Renal pelvis (tissue), 1 donor: ENCODE measurements at regions not wholly inside any gene's neighbourhood (a gene's known extent, or its start where the extent isn't known, plus 50 kb on each side); places are given as distances from the start of the nearest gene placed in this dataset.
A peak's percentile ranks its signal among the peaks of the same experiment; 100 is the strongest.
"Not testable (repeated sequence)": the region's sequence is repeated elsewhere in the genome, so short reads cannot be mapped to it uniquely, and the experiment has no call there.

Experiments used
- DNase-seq: peaks from one replicate; pipeline ENCODE4 v3.0.0-alpha.2; 2013

DNA sequence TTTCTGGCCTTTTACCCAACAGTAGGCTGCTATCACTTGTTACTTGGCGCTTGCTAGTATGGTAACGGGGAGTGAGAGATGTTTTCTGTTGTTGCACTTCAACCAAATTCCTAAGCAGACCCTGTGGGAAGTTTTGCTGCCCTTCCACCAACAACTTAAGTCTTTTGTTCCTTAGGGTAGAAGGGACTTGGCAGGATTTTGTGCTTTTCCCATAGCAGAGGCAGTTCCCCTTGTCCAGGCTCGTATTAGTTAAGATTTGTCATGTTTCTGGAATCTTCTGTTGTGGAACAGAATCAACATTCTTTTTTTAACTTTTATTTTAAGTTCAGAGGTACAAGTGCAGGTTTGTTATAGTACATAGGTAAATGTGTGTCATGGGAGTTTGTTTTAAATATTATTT is 73.2 kb upstream of the SGIP1 start:
- no peak for DNase-seq

DNA sequence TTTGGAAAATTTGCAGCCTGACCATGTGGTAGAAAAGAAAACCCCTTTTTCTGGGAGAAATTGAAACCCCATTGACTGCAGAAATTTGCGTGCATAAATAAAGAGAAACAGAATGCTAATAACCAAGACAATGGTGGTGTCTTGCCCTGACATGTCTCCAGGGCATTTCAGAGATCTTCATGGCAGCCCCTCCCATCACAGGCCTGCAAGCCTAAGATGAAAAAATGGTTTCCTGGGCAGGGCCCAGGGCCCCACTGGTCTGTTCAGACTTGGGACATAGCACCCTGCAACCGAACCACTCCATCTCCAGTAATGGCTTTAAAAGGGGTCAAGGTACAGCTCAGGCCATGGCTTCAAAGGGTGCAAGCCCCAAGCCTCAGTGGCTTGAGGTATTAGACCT is 71.6 kb upstream of the SGIP1 start:
- no peak for DNase-seq

DNA sequence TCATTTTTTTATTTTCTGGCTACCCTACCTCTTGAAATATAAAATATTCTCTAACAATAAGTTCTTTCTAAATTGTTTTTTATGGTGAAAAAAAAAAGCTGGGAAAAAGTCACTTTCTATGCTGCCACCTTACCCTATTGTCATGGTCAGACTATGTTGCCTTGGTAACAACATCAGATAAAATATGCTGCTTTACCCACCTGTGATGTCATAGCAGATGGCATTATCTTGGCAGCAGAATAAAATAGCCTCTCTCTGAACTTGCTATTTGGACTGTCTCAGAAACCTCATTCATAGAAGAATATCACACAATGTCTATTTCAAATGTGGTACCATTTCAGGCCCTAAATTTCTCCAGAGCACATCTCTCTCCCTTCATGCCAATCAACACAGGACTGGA is 69.6 kb upstream of the SGIP1 start:
- no peak for DNase-seq

DNA sequence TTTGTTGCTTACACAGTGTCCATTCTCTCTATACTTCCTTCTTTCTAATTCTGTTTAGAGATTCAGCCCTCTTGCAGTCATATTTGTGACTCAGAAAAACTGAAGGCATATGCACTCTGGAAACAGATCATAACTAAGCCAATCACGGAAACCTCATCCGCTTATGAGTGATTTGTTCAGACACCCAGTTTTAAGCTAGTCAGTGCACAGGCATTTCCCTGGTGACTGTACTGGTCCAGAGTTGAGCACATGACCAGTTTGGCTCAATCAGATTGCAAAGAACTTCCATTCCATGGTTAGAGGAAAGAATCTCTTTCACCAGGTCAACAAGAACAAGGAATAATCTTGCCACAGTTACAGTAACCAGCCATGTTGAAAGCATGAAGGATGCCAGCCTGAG is 69.2 kb upstream of the SGIP1 start:
- DNase-seq = no peak

DNA sequence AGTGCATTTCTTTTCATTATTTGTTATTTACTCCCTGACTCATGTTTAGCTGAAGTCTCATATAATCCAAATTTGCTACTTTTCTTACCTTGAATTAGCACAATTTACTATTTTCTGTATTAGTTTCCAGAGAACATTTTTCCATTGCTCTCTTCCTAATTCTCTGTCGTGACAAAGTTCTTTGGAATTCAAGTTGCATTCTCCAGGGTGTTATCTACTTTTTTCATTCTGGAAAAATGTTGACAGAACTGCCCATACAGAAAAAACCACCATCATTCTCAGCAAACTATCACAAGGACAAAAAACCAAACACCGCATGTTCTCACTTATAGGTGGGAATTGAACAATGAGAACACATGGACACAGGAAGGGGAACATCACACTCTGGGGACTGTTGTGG is 67.3 kb upstream of the SGIP1 start:
- DNase-seq = not testable (repeated sequence)

DNA sequence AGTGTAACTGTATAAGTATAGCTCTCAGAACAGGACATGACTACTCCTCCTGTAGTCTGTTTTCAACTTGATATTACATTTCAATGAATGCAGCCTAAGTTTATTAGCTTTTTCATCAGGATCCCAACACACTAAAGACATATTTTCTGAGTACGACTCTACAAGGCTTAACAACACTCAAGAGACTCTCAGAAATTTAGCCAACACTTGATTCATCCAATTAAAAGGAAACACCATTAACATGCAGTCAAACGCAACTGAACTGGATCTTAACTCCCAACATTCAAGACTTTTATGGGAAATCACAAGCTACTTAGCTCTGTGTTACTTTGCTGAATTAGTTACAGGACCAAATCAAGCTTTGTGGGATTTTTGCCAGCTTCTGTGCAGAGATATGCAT is 65.2 kb upstream of the SGIP1 start:
- no peak for DNase-seq

DNA sequence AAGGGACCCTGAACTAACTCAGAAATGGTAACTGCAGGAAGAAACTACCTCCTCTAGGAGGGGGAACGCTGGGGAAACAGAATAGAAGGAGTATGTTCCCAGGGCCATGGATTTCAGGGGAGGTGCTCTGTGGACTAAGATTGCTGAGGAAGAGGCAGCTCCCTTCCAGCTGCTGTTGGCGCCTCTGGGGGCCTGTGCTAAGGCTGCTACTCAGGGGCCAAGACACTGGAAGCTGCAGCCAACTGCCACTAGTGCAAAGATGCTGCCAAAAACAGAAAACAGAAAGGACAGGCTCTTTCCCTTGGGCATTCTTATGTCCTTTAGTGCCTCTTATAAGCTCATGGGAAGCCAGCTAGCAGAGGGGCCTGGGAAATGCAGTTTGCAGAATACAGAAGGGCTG is 58.0 kb upstream of the SGIP1 start:
- DNase-seq = no peak

DNA sequence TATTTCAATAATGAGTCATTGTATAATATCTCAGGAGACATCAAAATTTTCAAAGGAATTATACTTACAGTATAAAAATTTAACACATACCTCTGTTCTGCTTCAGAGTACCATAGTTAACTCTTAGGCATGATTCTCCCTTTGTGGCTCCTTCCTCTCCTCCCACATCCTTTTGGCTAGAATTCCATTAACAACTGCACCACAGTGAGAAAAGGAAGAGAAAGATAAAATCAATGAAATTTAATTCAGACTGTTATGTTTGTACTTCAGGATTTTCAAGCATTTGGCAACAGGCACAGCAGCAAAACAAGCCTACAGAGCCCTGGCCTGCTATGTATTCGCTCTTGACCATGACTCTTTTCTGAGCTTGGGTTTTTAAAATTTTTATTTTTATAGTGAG is 57.2 kb upstream of the SGIP1 start:
- no peak for DNase-seq

DNA sequence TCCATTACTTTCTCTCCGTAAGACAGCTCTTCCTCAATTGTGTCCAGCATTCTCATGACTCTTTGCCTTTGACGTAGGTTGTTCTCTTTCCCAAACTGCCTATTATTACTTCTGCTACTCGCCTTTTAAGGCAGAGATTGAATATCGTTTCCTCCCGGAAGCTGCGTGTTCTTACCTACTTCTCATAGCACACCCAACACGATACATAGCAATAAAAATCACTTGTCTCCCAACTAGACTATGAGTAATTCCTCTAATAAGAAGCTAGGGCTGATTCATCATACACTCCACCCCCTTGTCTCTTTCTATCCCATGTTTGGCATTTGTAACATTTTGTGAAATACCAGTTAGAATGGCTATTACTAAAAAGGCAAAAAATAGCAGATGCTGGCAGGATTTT is 55.8 kb upstream of the SGIP1 start:
- DNase-seq = no peak

DNA sequence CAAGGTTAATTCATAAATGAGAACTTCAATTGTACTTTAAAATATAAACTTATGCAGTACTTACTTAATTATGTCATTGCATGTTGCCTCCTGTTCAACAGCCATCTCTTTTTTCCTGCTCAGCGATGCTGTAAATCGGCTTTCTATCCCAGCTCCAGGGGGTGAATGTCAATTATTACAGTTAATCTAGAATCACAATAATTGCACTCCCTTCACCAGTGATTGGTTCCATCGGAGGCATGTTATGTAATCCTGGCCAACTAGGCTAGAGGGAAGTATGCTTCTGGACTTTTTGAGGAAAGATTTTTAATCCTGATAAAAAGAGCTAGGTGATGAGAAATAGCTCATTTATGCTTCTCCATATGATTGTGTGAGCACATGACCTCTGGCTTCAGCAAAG is 53.8 kb upstream of the SGIP1 start:
- peak; percentile 7 for DNase-seq

DNA sequence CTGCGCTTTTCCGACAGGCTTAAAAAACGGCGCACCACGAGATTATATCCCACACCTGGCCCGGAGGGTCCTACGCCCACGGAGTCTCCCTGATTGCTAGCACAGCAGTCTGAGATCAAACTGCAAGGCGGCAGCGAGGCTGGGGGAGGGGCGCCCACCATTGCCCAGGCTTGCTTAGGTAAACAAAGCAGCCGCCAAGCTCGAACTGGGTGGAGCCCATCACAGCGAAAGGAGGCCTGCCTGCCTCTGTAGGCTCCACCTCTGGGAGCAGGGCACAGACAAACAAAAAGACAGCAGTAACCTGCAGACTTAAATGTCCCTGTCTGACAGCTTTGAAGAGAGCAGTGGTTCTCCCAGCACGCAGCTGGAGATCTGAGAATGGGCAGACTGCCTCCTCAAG is 52.7 kb upstream of the SGIP1 start:
- DNase-seq = not testable (repeated sequence)
